HG03103 (cell line): ENCODE measurements at regions not wholly inside any gene's neighbourhood (a gene's known extent, or its start where the extent isn't known, plus 50 kb on each side); places are given as distances from the start of the nearest gene placed in this dataset.
"Not testable (repeated sequence)": the region's sequence is repeated elsewhere in the genome, so short reads cannot be mapped to it uniquely, and the experiment has no call there.

Experiments used
- ATAC-seq: cut with Tn5 transposase; IDR thresholded peaks from one replicate; pipeline ENCODE4 v1.9.1; 2021; ENCODE audit warnings: low read depth; ENCODE audit not compliant: unreplicated experiment

DNA sequence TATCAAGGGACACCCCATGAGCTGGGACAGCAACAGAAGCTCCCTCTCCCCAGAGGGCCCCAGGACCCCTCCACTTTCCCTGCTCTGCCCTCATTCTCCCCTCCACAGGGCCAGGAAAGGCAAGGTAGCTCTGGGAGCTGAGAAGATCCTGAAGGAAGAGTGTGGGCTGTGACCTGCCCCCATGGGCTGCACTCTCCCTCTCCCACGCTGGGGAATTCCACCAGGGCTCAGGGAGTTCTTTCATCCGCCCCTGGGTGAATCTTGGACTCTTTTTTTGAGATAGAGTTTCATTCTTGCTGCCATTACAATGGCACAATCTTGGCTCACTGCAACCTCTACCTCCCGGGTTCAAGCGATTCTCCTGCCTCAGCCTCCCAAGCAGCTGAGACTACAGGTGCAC, 73.8 kb downstream of the C9orf50 start:
- ATAC-seq: no peak

DNA sequence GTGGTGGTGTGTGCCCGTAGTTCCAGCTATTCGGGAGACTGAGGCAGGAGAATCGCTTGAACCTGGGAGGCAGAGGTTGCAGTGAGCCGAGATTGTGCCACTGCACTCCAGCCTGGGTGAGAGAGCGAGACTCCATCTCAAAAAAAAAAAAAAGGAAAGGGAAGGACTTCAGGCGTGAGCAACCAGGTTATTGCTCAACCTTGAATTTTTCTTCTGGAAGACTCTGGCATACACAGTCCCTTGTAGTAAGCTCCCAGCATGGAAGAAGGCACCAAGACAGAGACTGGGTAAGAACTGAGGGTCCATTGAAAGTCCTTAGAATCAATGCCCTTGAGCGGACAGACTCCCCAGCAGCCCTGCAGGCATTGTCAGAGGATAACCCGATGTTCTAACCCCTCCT, 75.0 kb downstream of the C9orf50 start:
- ATAC-seq: not testable (repeated sequence)

DNA sequence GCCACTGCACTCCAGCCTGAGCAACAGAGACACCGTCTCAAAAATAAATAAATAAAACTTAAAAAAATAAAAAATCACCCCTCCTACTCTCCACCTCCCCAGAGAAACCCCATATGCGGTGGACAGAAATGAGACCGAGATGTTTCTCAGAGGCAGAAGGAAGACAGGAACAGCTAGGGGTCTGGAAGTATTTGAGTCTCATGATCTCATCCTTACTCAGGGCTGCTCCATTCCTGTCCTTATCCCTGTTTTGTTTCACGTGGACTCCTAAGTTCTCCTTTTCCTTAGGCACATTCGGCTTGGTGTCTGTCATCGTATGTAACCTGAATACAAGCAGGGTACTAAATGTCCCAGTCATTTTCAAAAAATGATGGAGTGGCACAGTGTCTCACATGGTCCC, 76.1 kb downstream of the C9orf50 start:
- no peak for ATAC-seq

DNA sequence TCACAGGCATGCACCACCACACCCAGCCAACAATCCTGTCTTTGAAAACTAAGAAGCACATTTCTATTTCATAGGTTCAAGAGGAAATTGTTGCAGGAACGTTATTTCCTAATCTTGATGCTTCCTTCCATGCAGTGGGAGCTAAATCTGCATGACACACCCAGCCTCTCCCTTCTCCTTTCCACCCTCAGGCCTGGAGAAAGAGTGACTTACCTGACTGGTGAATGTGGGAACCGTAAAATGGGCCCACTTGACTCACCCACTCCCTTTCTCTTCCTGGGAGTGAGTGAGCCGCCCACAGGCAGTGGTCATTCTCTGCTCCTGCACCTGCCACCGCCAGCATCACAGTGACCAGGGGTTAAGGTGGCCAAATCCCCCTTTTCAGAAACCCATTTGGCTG, 78.2 kb downstream of the C9orf50 start:
- ATAC-seq: no peak

DNA sequence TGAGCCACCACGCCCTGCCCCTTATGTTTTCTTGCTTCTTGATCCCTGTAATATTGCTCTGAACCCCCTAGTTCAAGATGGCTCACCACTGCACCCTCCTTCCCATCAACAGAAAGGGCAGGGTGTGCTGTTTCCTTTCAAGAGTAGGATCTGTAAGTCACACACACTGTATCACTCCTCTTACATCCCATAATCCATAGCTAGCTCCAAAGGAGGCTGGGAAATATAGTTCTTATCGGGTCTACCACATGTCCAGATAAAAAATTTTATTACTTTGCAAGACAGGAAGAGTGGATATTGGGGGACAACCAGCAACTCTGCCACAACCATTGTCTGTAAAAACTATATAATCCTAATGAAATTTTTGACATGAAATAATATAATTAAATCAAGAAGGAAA, 79.6 kb downstream of the C9orf50 start:
- no peak for ATAC-seq

DNA sequence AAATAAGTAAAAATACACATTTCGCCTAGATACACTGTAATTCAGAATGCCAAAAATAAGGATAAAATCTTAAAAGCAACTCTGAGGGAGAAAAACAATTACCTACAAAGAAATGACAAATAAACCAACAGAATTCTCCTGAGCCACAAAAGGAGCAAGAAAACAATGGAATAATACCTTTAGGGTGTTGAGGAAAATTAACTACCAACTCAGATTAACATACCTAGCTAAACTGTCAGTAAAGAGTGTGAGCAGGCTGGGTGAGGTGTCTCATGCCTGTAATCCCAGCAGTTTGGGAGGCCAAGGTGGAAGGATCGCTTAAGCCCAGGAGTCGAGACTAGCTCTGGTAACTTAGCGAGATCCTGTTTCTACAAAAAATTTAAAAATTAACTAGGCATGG, 81.5 kb downstream of the C9orf50 start:
- ATAC-seq: no peak

DNA sequence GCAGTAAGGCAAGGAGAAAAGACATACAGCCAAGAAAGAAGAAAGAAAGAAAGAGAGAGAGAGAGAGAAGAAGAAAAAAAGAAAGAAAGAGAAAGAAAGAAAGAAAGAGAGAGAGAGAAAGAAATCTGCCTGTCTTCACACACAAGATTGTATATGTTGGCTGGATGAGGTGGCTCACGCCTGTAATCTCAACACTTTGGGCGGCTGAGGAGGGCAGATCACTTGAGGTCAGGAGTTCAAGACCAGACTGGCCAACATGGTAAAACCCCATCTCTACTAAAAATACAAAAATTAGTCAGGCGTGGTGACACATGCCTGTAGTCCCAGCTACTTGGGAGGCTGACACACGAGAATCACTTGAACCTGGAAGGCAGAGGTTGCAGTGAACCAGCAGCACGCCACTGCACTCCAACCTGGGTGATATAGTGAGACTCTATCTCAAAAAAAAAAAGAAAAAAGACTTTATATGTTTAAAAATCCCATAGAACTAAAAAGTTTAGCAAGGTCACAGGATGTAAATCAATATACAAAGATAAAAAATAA, 89.0 kb downstream of the C9orf50 start:
- not testable (repeated sequence) for ATAC-seq

DNA sequence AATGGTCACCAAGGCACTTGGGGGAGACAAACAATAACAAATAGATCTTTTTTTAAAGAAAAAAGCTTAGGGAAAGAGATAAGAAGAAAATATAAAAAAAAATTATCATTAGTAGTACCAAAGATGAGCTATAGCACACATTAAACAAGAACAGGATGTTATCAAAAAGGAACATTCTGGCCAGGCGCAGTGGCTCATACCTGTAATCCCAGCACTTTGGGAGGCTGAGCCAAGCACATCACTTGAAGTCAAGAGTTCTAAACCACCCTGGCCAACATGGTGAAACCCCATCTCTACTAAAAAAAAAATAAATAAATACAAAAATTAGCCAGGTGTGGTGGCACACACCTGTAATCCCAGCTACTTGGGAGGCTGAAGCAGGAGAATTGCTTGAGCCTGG, 92.9 kb downstream of the C9orf50 start:
- not testable (repeated sequence) for ATAC-seq

DNA sequence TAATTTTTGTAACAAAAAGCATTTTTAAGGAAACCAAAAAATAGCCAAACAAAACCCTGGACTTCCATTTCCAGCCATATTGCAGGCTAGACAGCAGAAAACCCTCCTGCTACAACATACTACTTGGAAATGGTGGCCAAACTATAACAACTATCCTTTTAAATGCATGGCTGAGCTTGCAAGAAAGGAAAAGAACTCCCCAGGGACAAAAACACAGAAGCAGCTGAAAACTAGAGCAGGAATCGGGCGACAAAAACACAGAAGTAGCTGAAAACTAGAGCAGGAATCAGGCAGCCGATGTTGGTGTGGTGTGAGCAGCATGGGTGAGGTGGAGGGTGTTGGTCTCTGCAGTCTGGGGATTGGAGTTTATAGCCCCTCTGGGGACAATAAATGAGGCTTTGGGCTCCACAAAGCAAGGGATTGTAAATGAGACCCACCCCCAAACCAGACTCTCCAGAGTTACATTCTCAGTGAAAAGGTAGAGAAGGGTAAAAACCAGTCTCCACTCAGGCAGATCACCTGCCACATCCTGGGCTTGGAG, 95.2 kb downstream of the C9orf50 start:
- no peak for ATAC-seq

DNA sequence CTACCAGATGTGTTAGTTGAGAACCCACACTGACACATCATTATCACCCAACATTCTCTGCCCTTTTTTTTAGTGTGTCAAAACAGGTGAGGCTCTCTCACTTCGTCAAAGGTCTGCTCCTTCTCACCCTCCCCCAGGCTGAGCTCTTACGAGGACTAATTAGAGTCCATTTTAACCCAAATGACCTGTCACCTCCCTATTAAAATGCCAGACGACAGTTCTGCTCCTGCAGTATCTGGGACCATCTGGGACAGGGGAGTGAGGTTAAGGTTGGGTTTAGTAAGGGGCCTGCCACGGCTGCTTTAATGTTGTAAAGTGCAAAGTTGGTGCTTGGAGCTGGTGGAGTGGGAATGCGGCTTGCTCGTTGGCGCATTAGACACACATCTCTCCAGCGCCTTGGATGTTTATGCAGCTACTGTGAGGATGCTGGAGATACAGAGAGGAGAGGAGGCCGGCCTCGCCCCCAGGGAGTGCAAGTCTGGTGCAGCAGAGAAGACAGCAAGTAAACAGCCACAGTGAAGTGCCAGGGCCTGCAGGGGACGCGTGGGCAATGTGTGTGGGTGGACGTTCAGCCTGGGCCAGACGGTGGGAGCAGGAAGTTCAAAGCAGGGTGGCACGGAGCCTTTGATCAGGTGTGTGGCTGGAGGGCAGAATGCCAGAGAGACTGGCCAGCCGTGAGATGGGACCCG, 96.2 kb downstream of the C9orf50 start:
- no peak for ATAC-seq

DNA sequence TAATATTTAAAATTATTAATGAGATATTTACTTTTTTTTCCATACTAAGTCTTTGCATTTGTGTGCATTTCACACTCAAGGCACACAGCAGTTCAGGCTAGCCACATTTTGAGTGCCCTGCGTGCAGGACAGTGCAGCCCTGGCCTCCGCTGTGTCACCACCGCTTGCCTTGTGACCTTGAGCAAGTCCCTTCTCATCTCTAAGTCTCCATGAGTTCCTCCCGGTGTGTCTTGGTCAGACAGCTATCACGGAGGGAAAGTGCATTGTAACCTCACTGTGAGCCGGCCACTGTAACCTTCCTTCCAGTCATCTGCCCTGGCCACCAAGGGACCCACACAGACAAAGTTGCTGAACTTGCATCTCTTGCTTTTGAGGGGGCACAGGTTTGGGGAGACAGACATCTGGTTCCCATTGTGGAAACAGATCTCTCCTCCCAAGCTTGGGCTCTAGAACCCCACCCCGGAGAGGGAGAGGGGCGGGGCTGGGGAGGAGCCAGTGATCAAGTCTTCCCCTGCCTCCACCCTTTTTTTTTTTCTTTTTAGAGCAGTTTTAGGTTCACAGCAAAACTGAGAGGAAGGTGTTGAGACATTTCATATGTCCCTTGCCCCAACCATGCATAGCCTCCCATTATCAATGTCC, 96.8 kb downstream of the C9orf50 start:
- ATAC-seq: no peak

DNA sequence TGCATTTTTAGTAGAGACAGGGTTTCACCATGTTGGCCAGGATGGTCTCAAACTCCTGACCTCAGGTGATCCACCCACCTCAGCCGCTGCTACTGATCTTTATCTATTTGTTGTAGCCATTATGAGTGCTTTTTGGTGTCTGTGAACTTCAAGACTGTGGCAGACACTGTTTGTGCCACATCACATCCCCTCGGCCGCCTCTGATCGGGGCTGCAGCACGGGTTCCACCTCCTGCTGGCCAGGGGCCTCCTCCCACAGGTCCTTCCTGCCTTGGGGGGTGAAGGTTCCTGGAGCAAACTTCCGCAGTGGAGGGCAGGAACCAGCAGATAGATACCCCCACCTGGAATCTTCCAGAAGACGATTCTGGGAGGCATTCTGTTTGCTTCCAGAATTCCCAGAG, 98.5 kb downstream of the C9orf50 start:
- no peak for ATAC-seq

DNA sequence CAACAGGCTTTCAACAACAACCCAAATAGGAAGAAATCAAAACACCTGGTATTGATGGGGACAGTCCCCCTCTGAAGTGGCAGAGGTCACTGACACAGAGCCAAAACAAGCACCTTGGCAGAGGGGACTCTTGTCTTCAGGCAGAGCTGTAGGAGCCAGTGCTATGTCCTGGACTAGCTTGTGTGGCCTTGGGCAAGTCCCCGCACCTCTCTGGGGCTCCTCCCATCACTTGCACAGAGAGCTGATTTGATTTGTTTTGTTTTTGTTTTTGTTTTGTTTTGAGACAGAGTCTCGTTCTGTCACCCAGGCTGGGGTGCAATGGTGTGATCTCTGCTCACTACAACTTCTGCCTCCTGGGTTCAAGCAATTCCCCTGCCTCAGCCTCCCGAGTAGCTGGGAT, 100.8 kb downstream of the C9orf50 start:
- ATAC-seq: no peak

DNA sequence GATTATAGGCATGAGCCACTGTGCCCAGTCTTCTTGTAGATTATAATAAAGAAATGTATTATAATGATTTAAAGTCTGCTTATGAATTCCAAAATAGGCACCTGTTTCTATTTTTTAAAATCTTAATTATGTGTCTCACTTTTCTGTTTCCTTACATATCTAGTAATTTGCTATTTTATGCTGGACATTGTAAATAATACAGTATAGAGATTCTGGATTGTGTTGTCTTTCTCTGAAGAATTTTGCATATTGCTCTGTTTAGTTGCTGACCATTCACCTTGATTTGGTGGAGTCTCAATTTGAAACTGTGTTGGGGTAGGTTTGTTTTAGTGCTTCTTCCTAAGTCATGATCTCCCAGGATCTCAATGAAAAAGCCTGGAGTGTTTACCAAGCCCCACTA, 102.8 kb downstream of the C9orf50 start:
- no peak for ATAC-seq

DNA sequence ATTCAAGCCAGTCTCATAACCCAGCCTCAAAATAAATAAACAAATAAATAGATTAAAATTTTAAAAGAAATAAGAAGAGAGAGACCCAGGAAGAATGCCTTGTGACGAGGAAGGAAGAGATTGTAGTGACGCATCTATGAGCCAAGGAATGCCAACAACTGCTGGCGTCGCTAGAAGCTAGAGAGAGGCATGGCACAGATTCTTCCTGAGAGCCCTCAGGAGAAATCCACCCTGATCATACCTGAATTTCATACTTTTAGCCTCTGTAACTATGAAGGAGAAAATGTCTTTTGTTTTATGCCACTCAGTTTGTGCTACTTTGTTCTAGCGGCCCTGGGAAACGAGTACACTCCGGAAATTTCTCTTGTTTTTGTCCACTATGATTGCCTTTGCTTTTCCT, 103.9 kb downstream of the C9orf50 start:
- ATAC-seq: no peak

DNA sequence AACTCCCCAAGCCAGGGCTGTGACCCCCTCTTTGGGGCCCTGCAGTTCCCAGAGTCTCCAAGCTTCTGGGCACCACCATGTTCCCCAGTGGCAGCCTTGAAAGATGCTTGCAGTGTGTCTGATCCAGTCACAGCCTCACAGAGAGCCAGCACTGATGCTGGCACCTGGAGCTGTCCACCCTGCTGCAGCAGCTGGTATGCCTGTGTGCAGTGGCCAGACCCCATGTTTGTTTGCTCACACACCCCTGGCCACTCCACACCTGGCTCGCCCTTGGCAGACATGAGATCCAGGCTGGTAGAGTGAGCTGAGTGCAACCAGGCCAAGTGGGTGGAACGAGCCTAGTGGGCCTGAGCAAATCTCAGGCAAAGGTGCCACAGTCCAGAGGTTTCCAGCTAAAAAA, 106.0 kb downstream of the C9orf50 start:
- ATAC-seq: no peak

DNA sequence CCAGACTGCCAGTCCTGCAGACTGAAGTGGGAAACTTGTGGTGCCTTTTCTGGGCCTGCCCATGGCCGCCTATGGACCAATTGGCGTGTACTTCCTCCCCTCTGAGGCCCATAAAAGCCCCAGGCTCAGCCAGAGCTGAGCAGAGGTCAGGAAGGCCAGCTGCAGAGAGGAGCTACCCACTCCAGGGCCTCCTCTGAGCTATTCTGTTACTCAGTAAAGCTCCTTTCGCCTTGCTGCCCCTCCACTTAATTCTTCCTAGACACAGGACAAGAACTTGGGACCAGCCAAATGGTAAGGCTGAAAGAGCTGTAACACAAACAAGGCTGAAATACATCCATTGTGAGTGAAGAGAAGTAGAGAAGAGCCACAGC, 106.4 kb downstream of the C9orf50 start:
- no peak for ATAC-seq

DNA sequence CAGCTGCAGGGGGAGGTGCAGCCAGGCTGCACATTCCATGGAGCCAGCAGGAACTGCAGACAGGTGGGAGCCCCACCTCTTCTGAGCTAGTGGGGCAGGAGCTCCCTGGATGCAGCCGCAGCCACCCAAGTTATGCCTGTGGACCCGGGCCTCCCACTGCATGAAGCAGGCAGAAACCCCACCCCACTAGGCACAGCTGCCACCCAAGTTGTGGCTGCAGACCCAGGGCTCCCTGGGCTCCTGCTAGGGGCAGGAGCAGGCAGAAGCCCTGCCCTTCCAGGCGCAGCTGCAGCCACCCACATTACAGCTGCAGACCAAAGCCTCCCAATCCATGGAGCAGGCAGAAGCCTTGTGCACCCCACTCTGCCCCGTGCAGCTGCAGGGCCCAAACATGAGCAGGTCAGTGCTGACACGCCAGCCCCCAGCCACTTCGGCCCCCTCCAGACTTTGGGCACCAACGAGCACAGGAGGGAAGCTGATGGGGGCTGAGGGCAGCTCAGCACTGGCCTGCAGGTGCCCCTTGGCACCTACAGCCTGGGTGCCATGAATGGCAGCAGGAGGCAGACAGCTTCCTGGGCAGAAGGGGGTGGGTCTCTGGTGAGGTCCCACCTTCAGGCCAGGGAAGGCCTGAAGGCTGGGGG, 106.9 kb downstream of the C9orf50 start:
- ATAC-seq: no peak

DNA sequence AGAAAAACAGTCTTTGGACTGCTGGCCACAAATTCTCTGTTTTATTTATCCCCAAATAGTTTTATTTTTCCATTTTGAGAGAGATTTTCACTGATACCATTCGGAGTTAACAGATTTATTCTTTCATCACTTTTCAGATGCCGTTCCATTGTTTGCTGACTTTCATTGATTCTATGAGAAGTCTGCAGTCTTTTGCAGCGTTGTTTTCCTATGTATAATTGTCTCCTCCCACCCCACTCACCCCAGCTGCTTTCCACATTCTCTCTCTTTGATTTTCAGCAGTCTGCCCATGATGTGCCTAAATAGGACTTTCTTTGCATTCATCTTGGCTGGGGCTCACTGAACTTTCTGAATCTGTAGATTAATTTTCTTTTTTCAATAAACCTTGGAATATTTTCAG, 107.6 kb downstream of the C9orf50 start:
- no peak for ATAC-seq

DNA sequence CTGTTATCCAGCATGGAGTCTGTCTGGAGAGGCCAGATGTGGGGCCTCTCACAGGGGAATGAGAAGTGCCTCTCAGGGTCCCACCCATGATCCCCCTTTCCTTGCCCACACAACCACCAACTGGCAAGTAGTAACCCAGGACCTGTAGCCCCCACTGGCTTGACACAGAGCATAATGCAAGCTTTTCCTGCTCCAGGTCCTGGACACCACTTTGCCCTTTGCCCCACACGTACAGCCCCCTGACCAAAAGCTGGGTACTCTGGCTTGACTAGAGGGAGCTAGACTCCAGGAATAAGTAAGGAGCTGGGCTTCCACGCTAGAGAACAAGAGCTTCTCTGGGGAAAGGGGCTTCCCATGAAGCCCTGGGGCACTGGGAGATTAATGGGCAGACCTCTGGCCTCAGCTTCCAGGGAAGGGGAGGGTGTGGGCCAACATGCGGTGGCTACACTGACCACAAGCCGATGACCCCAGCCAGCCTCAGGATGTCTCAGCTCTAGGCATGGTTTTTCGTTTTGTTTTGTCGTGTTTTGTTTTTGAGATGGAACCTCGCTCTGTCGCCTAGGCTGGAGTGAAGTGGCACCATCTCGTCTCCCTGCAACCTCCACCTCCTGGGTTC, 109.5 kb downstream of the C9orf50 start:
- ATAC-seq: no peak

DNA sequence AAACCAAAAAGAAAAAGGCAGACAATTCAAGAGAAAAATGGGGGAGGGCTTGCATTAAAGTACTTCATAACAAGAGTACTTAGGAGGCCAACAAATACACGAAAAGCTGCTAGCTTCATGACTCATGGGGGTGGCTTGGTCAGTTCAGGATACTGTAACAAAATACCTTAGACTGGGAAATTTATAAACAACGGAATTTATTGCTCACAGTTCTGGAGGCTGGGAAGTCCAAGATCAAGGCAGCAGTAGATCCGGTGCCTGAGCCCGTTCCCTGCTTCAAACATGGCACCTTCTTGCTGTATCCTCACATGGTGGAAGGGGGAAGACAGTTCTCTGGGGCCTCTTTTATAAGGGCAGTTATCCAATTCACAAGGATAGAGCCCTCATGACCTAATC, 111.4 kb downstream of the C9orf50 start:
- no peak for ATAC-seq
